ENCODE measurements at regions not wholly inside any gene's neighbourhood (a gene's known extent, or its start where the extent isn't known, plus 50 kb on each side); places are given as distances from the start of the nearest gene placed in this dataset.

- TF ChIP-seq PRDM6 (tag by site-specific recombination; IDR thresholded peaks at IDR 0.05), result no peak
- TF ChIP-seq ZNF843 (tag by site-specific recombination; IDR thresholded peaks at IDR 0.05), result no peak
- TF ChIP-seq OSR2 (tag by site-specific recombination; IDR thresholded peaks at IDR 0.05), result no peak
- TF ChIP-seq SCRT1 (tag by site-specific recombination; IDR thresholded peaks at IDR 0.05; ENCODE audit: borderline replicate concordance), result no peak
- no peak for TF ChIP-seq ZNF830 (tag by site-specific recombination; IDR thresholded peaks at IDR 0.05; ENCODE audit: low read depth)
Measured at GRCh38 chr10:117698809-117699208, 156.3 kb downstream of the EMX2 start (continued).

GRCh38 chr10:117699436-117700075 is 157.0 kb downstream of the EMX2 start:
- TF ChIP-seq BCL6B (tag by site-specific recombination; IDR thresholded peaks at IDR 0.05) (no peak), ATF2 (tag by site-specific recombination; IDR thresholded peaks at IDR 0.05; ENCODE audit: low read depth) (peak; percentile 64; the same call in 1 of the 2 replicates)
- H3K27ac ChIP-seq (ENCODE audit: extremely low read depth, low read depth, low read length), result no peak overlapping the region
- ChIA-PET CTCF (no interaction called here), POLR2A (no interaction called here)
- H3K36me3 ChIP-seq (ENCODE audit: control insufficient read depth in 2 of 2, insufficient read depth in 1 of 2, low read length in 2 of 2), result no peaks in the 10 kb centered on the region
- no peaks in the 10 kb centered on the region for H3K9me3 ChIP-seq (ENCODE audit: control insufficient read depth, insufficient read depth, low read depth, low read length)
- H3K4me1 ChIP-seq (ENCODE audit: control insufficient read depth, insufficient read depth, low read length), result no peaks in the 10 kb centered on the region
- H3K4me3 ChIP-seq (ENCODE audit: low read depth, low read length), result no peak overlapping the region

- TF ChIP-seq ZNF701 (tag by site-specific recombination; IDR thresholded peaks at IDR 0.05), result no peak
- TF ChIP-seq ZNF10 (tag by site-specific recombination; IDR thresholded peaks at IDR 0.05), result no peak
- TF ChIP-seq ZNF302 (tag by site-specific recombination; IDR thresholded peaks at IDR 0.05; ENCODE audit: low read depth), result no peak
- TF ChIP-seq ZNF133 (tag by site-specific recombination; IDR thresholded peaks at IDR 0.05), result no peak
- no peak for TF ChIP-seq ZNF621 (tag by site-specific recombination; IDR thresholded peaks at IDR 0.05)
- TF ChIP-seq ZNF112 (tag by site-specific recombination; IDR thresholded peaks at IDR 0.05), result no peak
- TF ChIP-seq SP3 (tag by site-specific recombination; IDR thresholded peaks at IDR 0.05), result no peak
- no peak for TF ChIP-seq ZNF560 (tag by site-specific recombination; IDR thresholded peaks at IDR 0.05; ENCODE audit: borderline replicate concordance)
- TF ChIP-seq ZNF707 (tag by site-specific recombination; IDR thresholded peaks at IDR 0.05), result no peak
- TF ChIP-seq ZNF791 (tag by site-specific recombination; IDR thresholded peaks at IDR 0.05), result no peak
- no peak for TF ChIP-seq ZNF639 (tag by site-specific recombination; IDR thresholded peaks at IDR 0.05)
- TF ChIP-seq ZNF239 (tag by site-specific recombination; IDR thresholded peaks at IDR 0.05), result no peak
- CTCF ChIA-PET, result interaction anchor here (0.6 to 0.9 kb wide), 2 partner anchors 396 to 549 kb away, joined by 3 to 6 read pairs; no protein-coding TSS in a partner anchor
- H3K27ac ChIP-seq (ENCODE audit: extremely low read depth, low read depth, low read length), result no peak overlapping the region
- no peaks in the 10 kb centered on the region for H3K9me3 ChIP-seq (ENCODE audit: control insufficient read depth, insufficient read depth, low read depth, low read length)
- no peaks in the 10 kb centered on the region for H3K4me1 ChIP-seq (ENCODE audit: control insufficient read depth, insufficient read depth, low read length)
- H3K36me3 ChIP-seq (ENCODE audit: control insufficient read depth in 2 of 2, insufficient read depth in 1 of 2, low read length in 2 of 2), result no peaks in the 10 kb centered on the region
- POLR2A ChIA-PET, result no interaction called here
- no peak overlapping the region for H3K4me3 ChIP-seq (ENCODE audit: low read depth, low read length)
Measured at GRCh38 chr10:117710181-117710798, 167.7 kb downstream of the EMX2 start.
